ENCODE measurements at regions not wholly inside any gene's neighbourhood (a gene's known extent, or its start where the extent isn't known, plus 50 kb on each side); places are given as distances from the start of the nearest gene placed in this dataset.

GRCh38 chr5:101677961-101678360 lies 618.1 kb downstream of the SLCO4C1 start:
- no peaks in the 10 kb centered on the region for H3K4me1 ChIP-seq (ENCODE audit: control insufficient read depth, low read length)
- no peaks in the 10 kb centered on the region for H3K36me3 ChIP-seq (ENCODE audit: control insufficient read depth, low read length)
- no peaks in the 10 kb centered on the region for H3F3A ChIP-seq (ENCODE audit: control insufficient read depth, insufficient read depth)
- TF ChIP-seq CTCF (IDR thresholded peaks at IDR 0.05; ENCODE audit: low read depth, low read length, poor library complexity, severe bottlenecking), result no peak
- TF ChIP-seq EZH2phosphoT487 (IDR thresholded peaks at IDR 0.05; ENCODE audit: borderline replicate concordance, low read length), result no peak
- H3K9me3 ChIP-seq (ENCODE audit: control insufficient read depth, insufficient read depth, low read length), result no peaks in the 10 kb centered on the region
- H3K27me3 ChIP-seq (ENCODE audit: control insufficient read depth, low read length), result peaks cover 4% of the 10 kb centered on the region; the same call in 1 of the 2 replicates
- no peaks in the 10 kb centered on the region for H3K9me2 ChIP-seq (replicated peaks; ENCODE audit: control insufficient read depth, low read length)
- no peak overlapping the region for H3K4me3 ChIP-seq (ENCODE audit: low read length)
- H3K79me2 ChIP-seq (ENCODE audit: control insufficient read depth, low read length), result no peaks in the 10 kb centered on the region
- H3K4me2 ChIP-seq (ENCODE audit: low read length), result no peak overlapping the region
- H4K20me1 ChIP-seq (ENCODE audit: control insufficient read depth, insufficient read depth, low read depth, low read length), result no peaks in the 10 kb centered on the region
- no peak overlapping the region for H3K27ac ChIP-seq (ENCODE audit: low read depth, low read length)

GRCh38 chr5:101676646-101677045 lies 619.4 kb downstream of the SLCO4C1 start:
- peaks cover 4% of the 10 kb centered on the region; the same call in 1 of the 2 replicates for H3K27me3 ChIP-seq (ENCODE audit: control insufficient read depth, low read length)
- no peaks in the 10 kb centered on the region for H4K20me1 ChIP-seq (ENCODE audit: control insufficient read depth, insufficient read depth, low read depth, low read length)
- no peaks in the 10 kb centered on the region for H3K79me2 ChIP-seq (ENCODE audit: control insufficient read depth, low read length)
- no peaks in the 10 kb centered on the region for H3K36me3 ChIP-seq (ENCODE audit: control insufficient read depth, low read length)
- H3K27ac ChIP-seq (ENCODE audit: low read depth, low read length), result no peak overlapping the region
- H3K4me1 ChIP-seq (ENCODE audit: control insufficient read depth, low read length), result no peaks in the 10 kb centered on the region
- no peaks in the 10 kb centered on the region for H3K9me2 ChIP-seq (replicated peaks; ENCODE audit: control insufficient read depth, low read length)
- H3K9me3 ChIP-seq (ENCODE audit: control insufficient read depth, insufficient read depth, low read length), result no peaks in the 10 kb centered on the region
- no peak overlapping the region for H3K4me2 ChIP-seq (ENCODE audit: low read length)
- H3F3A ChIP-seq (ENCODE audit: control insufficient read depth, insufficient read depth), result no peaks in the 10 kb centered on the region
- H3K4me3 ChIP-seq (ENCODE audit: low read length), result no peak overlapping the region
- no peak for TF ChIP-seq EZH2phosphoT487 (IDR thresholded peaks at IDR 0.05; ENCODE audit: borderline replicate concordance, low read length)
- TF ChIP-seq CTCF (IDR thresholded peaks at IDR 0.05; ENCODE audit: low read depth, low read length, poor library complexity, severe bottlenecking), result no peak

- H3F3A ChIP-seq (ENCODE audit: control insufficient read depth, insufficient read depth), result no peaks in the 10 kb centered on the region
- no peak overlapping the region for H3K27ac ChIP-seq (ENCODE audit: low read depth, low read length)
- H3K4me3 ChIP-seq (ENCODE audit: low read length), result no peak overlapping the region
- H3K27me3 ChIP-seq (ENCODE audit: control insufficient read depth, low read length), result peaks cover 4% of the 10 kb centered on the region; the same call in 1 of the 2 replicates
- TF ChIP-seq EZH2phosphoT487 (IDR thresholded peaks at IDR 0.05; ENCODE audit: borderline replicate concordance, low read length) (no peak), CTCF (IDR thresholded peaks at IDR 0.05; ENCODE audit: low read depth, low read length, poor library complexity, severe bottlenecking) (no peak)
- no peaks in the 10 kb centered on the region for H3K36me3 ChIP-seq (ENCODE audit: control insufficient read depth, low read length)
- H4K20me1 ChIP-seq (ENCODE audit: control insufficient read depth, insufficient read depth, low read depth, low read length), result no peaks in the 10 kb centered on the region
- no peaks in the 10 kb centered on the region for H3K79me2 ChIP-seq (ENCODE audit: control insufficient read depth, low read length)
- H3K4me1 ChIP-seq (ENCODE audit: control insufficient read depth, low read length), result no peaks in the 10 kb centered on the region
- H3K9me3 ChIP-seq (ENCODE audit: control insufficient read depth, insufficient read depth, low read length), result no peaks in the 10 kb centered on the region
- no peaks in the 10 kb centered on the region for H3K9me2 ChIP-seq (replicated peaks; ENCODE audit: control insufficient read depth, low read length)
- H3K4me2 ChIP-seq (ENCODE audit: low read length), result no peak overlapping the region
These were observed 620.4 kb downstream of the SLCO4C1 start for GRCh38 chr5:101675510-101676219.

Measured in DOHH2 (cell line).